WTC11 (cell line): ENCODE measurements at regions not wholly inside any gene's neighbourhood (a gene's known extent, or its start where the extent isn't known, plus 50 kb on each side); places are given as distances from the start of the nearest gene placed in this dataset.

Experiments
- ATAC-seq: fragments of 200-7000 bp; cut with Tn5 transposase; 2 replicates; pipeline ENCODE4 v1.10.0; 2021; ENCODE audit warnings: mild to moderate bottlenecking, moderate library complexity
- CTCF ChIA-PET: fragments of 300-600 bp; sonication (Branson Sonifier 250); formaldehyde crosslinking; loops from one replicate; lab custom pipeline; 2021; ENCODE audit warnings: antibody characterized with exemption; lab: Charles Lee
- POLR2A ChIA-PET: fragments of 350-600 bp; sonication (Branson Sonifier 250); formaldehyde crosslinking; loops from one replicate; lab custom pipeline; 2021; ENCODE audit warnings: antibody characterized with exemption; lab: Charles Lee
- DNase-seq: peaks from one replicate; pipeline ENCODE4 v3.0.0; 2021; ENCODE audit warnings: low spot score
- H3K27ac Mint-ChIP-seq: 2 replicates; pipeline ENCODE4 v1.8.0; 2021; ENCODE audit warnings: mixed read lengths
- H3K27me3 Mint-ChIP-seq: 2 replicates; pipeline ENCODE4 v1.8.0; 2021; ENCODE audit warnings: low read depth, mild to moderate bottlenecking, moderate library complexity, mixed read lengths
- H3K36me3 Mint-ChIP-seq: 2 replicates; pipeline ENCODE4 v1.8.0; 2021; ENCODE audit warnings: mixed read lengths
- H3K4me1 Mint-ChIP-seq: 2 replicates; pipeline ENCODE4 v1.8.0; 2022; ENCODE audit warnings: mixed read lengths
- H3K4me3 Mint-ChIP-seq: 2 replicates; pipeline ENCODE4 v1.8.0; 2021; ENCODE audit warnings: mild to moderate bottlenecking, moderate library complexity, mixed read lengths
- H3K9me3 Mint-ChIP-seq: 2 replicates; pipeline ENCODE4 v1.8.0; 2021; ENCODE audit warnings: mixed read lengths
- AFF4 ChIP-seq: sonication (generic); formaldehyde crosslinking; IDR thresholded peaks from 2 replicates; pipeline ENCODE4 v1.8.1; 2023; ENCODE audit warnings: mild to moderate bottlenecking, missing genetic modification reagents, borderline replicate concordance
- ATF1 ChIP-seq: sonication (generic); formaldehyde crosslinking; IDR thresholded peaks from 2 replicates; pipeline ENCODE4 v1.8.1; 2023; ENCODE audit warnings: mild to moderate bottlenecking, moderate library complexity, missing genetic modification reagents
- ATF3 ChIP-seq: sonication (generic); formaldehyde crosslinking; conservative IDR thresholded peaks from 2 replicates; pipeline ENCODE4 v1.8.1; 2022; ENCODE audit warnings: mild to moderate bottlenecking, missing genetic modification reagents
- CREB1 ChIP-seq: sonication (generic); formaldehyde crosslinking; IDR thresholded peaks from 2 replicates; pipeline ENCODE4 v1.8.0; 2023; ENCODE audit warnings: mild to moderate bottlenecking, missing genetic modification reagents
- ELF4 ChIP-seq: sonication (generic); formaldehyde crosslinking; IDR thresholded peaks from 2 replicates; pipeline ENCODE4 v1.8.1; 2022; ENCODE audit warnings: low read depth, mild to moderate bottlenecking, moderate library complexity, missing genetic modification reagents
- ESRRA ChIP-seq: sonication (generic); formaldehyde crosslinking; IDR thresholded peaks from 2 replicates; pipeline ENCODE4 v1.8.1; 2022; ENCODE audit warnings: mild to moderate bottlenecking, missing genetic modification reagents, borderline replicate concordance
- FOXJ3 ChIP-seq: sonication (generic); formaldehyde crosslinking; IDR thresholded peaks from 2 replicates; pipeline ENCODE4 v1.9.0; 2021; ENCODE audit warnings: missing genetic modification reagents, mild to moderate bottlenecking, borderline replicate concordance
- FOXK1 ChIP-seq: sonication (generic); formaldehyde crosslinking; IDR thresholded peaks from 2 replicates; pipeline ENCODE4 v1.8.0; 2022; ENCODE audit warnings: mild to moderate bottlenecking, moderate library complexity, missing genetic modification reagents
- IRF2 ChIP-seq: sonication (generic); formaldehyde crosslinking; IDR thresholded peaks from 2 replicates; pipeline ENCODE4 v1.8.0; 2022; ENCODE audit warnings: low read depth, missing genetic modification reagents, borderline replicate concordance
- KAT7 ChIP-seq: sonication (generic); formaldehyde crosslinking; IDR thresholded peaks from 2 replicates; pipeline ENCODE4 v1.8.1; 2023; ENCODE audit warnings: missing genetic modification reagents, mild to moderate bottlenecking, borderline replicate concordance
- NFATC4 ChIP-seq: fragments of 250-450 bp; sonication (Bioruptor Pico); IDR thresholded peaks from 2 replicates; pipeline ENCODE4 v1.9.0; 2021; ENCODE audit warnings: mild to moderate bottlenecking
- NFE2L1 ChIP-seq: sonication (generic); formaldehyde crosslinking; IDR thresholded peaks from 2 replicates; pipeline ENCODE4 v1.8.1; 2023; ENCODE audit warnings: missing genetic modification reagents
- NR2C2 ChIP-seq: sonication (generic); formaldehyde crosslinking; IDR thresholded peaks from 2 replicates; pipeline ENCODE4 v1.8.0; 2022; ENCODE audit warnings: mild to moderate bottlenecking, missing genetic modification reagents
- PREB ChIP-seq: sonication (generic); formaldehyde crosslinking; IDR thresholded peaks from 2 replicates; pipeline ENCODE4 v1.8.1; 2022; ENCODE audit warnings: mild to moderate bottlenecking, missing genetic modification reagents, moderate library complexity, borderline replicate concordance
- ZNF121 ChIP-seq: sonication (generic); formaldehyde crosslinking; IDR thresholded peaks from 2 replicates; pipeline ENCODE4 v1.8.0; 2023; ENCODE audit warnings: missing genetic modification reagents
- ZNF416 ChIP-seq: fragments of 250-450 bp; sonication (Bioruptor Pico); IDR thresholded peaks from 2 replicates; pipeline ENCODE4 v1.9.0; 2021; ENCODE audit warnings: mild to moderate bottlenecking, inconsistent platforms
- ZNF423 ChIP-seq: fragments of 250-450 bp; sonication (Bioruptor Pico); IDR thresholded peaks from 2 replicates; pipeline ENCODE4 v2.1.2; 2022; ENCODE audit warnings: mild to moderate bottlenecking, moderate library complexity
- ZSCAN18 ChIP-seq: fragments of 250-450 bp; sonication (Bioruptor Pico); IDR thresholded peaks from 2 replicates; pipeline ENCODE4 v2.1.2; 2022; ENCODE audit warnings: mild to moderate bottlenecking, moderate library complexity
- TF ChIP-seq, protein P1 (sequence below): sonication (generic); formaldehyde crosslinking; IDR thresholded peaks from 2 replicates; pipeline ENCODE4 v1.8.1; 2023; ENCODE audit warnings: mild to moderate bottlenecking, missing genetic modification reagents, moderate library complexity
- TF ChIP-seq, protein P2 (sequence below): sonication (generic); formaldehyde crosslinking; IDR thresholded peaks from 2 replicates; pipeline ENCODE4 v1.8.0; 2022; ENCODE audit warnings: mild to moderate bottlenecking, missing genetic modification reagents

GRCh38 chr22:22996511-22997261, 73.6 kb upstream of the GNAZ start:
- DNase-seq, result no peak
- Mint-ChIP-seq H3K4me3 (no peak overlapping the region), H3K36me3 (peaks cover 32% of the 10 kb centered on the region), H3K27me3 (peaks cover 73% of the 10 kb centered on the region), H3K9me3 (peaks cover 56% of the 10 kb centered on the region), H3K4me1 (no peaks in the 10 kb centered on the region; the same call in 1 of the 2 replicates), H3K27ac (no peak overlapping the region)
- POLR2A ChIA-PET, result no interaction called here
- TF ChIP-seq ATF3 (CRISPR knock-in tag), result no peak
- no peak for TF ChIP-seq FOXK1 (CRISPR knock-in tag)
- TF ChIP-seq ZNF416, result no peak
- TF ChIP-seq, protein P1, sequence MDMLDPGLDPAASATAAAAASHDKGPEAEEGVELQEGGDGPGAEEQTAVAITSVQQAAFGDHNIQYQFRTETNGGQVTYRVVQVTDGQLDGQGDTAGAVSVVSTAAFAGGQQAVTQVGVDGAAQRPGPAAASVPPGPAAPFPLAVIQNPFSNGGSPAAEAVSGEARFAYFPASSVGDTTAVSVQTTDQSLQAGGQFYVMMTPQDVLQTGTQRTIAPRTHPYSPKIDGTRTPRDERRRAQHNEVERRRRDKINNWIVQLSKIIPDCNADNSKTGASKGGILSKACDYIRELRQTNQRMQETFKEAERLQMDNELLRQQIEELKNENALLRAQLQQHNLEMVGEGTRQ, result no peak
- no peak for TF ChIP-seq ZNF423 (CRISPR knock-in tag)
- TF ChIP-seq PREB (CRISPR knock-in tag), result no peak
- TF ChIP-seq KAT7 (CRISPR knock-in tag), result no peak
- no peak for TF ChIP-seq ELF4 (CRISPR knock-in tag)
- TF ChIP-seq CREB1 (CRISPR knock-in tag), result no peak
- no peak for TF ChIP-seq ESRRA (CRISPR knock-in tag)
- TF ChIP-seq NR2C2 (CRISPR knock-in tag), result no peak
- no peak for TF ChIP-seq ZSCAN18
- TF ChIP-seq ATF1 (CRISPR knock-in tag), result no peak
- CTCF ChIA-PET, result interaction anchor here (1.5 kb wide), 1 partner anchor 37 kb away, joined by 5 read pairs; no protein-coding TSS in a partner anchor
- ATAC-seq, result no peak

GRCh38 chr22:22997262-22997898, 72.9 kb upstream of the GNAZ start:
- no peak for ATAC-seq
- no peak for TF ChIP-seq FOXJ3
- no peak for TF ChIP-seq IRF2
- TF ChIP-seq AFF4 (CRISPR knock-in tag), result no peak
- TF ChIP-seq NFATC4 (CRISPR knock-in tag), result no peak
- TF ChIP-seq NFE2L1, result no peak
- no peak for TF ChIP-seq KAT7 (CRISPR knock-in tag)
- TF ChIP-seq, protein P2, sequence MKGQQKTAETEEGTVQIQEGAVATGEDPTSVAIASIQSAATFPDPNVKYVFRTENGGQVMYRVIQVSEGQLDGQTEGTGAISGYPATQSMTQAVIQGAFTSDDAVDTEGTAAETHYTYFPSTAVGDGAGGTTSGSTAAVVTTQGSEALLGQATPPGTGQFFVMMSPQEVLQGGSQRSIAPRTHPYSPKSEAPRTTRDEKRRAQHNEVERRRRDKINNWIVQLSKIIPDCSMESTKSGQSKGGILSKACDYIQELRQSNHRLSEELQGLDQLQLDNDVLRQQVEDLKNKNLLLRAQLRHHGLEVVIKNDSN (CRISPR knock-in tag), result no peak
- no peak for TF ChIP-seq CREB1 (CRISPR knock-in tag)
- TF ChIP-seq FOXK1 (CRISPR knock-in tag), result no peak
- no peak for TF ChIP-seq ZNF121 (CRISPR knock-in tag)
- peaks cover 56% of the 10 kb centered on the region for H3K9me3 Mint-ChIP-seq
- no peak for DNase-seq
- H3K27ac Mint-ChIP-seq, result no peak overlapping the region
- no peak overlapping the region for H3K4me3 Mint-ChIP-seq
- H3K36me3 Mint-ChIP-seq, result peaks cover 32% of the 10 kb centered on the region
- H3K4me1 Mint-ChIP-seq, result no peaks in the 10 kb centered on the region; the same call in 1 of the 2 replicates
- peaks cover 76% of the 10 kb centered on the region for H3K27me3 Mint-ChIP-seq
- POLR2A ChIA-PET, result no interaction called here
- CTCF ChIA-PET, result interaction anchor here (1.5 kb wide), 1 partner anchor 38 kb away, joined by 5 read pairs; no protein-coding TSS in a partner anchor
